Sigmoid colon (tissue), 4 donors: ENCODE measurements at regions not wholly inside any gene's neighbourhood (a gene's known extent, or its start where the extent isn't known, plus 50 kb on each side); places are given as distances from the start of the nearest gene placed in this dataset.

Experiments
- EP300 ChIP-seq, 4 donors: sonication (generic); formaldehyde crosslinking; IDR thresholded peaks; one replicate each; pipeline ENCODE4 v1.6.1; 2017; ENCODE audit warnings: antibody characterized with exemption in 4 of 4
- POLR2A ChIP-seq, 2 donors: fragments of 450-650 bp; IDR thresholded peaks; one replicate each; pipeline ENCODE4 v1.6.1; 2016; ENCODE audit warnings: antibody characterized with exemption in 2 of 2, mild to moderate bottlenecking in 2 of 2, moderate library complexity in 2 of 2
- POLR2AphosphoS5 ChIP-seq, 4 donors: sonication (generic); formaldehyde crosslinking; IDR thresholded peaks; one replicate each; pipeline ENCODE4 v1.6.1; 2017; ENCODE audit warnings: antibody characterized with exemption in 4 of 4
- TF ChIP-seq, protein P1 (sequence below), 4 experiments: fragments of 450-650 bp in 3 of 4; fragments of 200-600 bp in 1 of 4; IDR thresholded peaks; one replicate each; pipeline ENCODE4 v1.5.1; 2016 to 2019; ENCODE audit warnings: antibody characterized with exemption in 4 of 4, mild to moderate bottlenecking in 3 of 4, moderate library complexity in 2 of 4

GRCh38 chr3:42036483-42036823 is 54.7 kb upstream of the TRAK1 start:
- TF ChIP-seq, protein P1, sequence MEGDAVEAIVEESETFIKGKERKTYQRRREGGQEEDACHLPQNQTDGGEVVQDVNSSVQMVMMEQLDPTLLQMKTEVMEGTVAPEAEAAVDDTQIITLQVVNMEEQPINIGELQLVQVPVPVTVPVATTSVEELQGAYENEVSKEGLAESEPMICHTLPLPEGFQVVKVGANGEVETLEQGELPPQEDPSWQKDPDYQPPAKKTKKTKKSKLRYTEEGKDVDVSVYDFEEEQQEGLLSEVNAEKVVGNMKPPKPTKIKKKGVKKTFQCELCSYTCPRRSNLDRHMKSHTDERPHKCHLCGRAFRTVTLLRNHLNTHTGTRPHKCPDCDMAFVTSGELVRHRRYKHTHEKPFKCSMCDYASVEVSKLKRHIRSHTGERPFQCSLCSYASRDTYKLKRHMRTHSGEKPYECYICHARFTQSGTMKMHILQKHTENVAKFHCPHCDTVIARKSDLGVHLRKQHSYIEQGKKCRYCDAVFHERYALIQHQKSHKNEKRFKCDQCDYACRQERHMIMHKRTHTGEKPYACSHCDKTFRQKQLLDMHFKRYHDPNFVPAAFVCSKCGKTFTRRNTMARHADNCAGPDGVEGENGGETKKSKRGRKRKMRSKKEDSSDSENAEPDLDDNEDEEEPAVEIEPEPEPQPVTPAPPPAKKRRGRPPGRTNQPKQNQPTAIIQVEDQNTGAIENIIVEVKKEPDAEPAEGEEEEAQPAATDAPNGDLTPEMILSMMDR (IDR thresholded peaks at IDR 0.05), result no peak
- TF ChIP-seq POLR2AphosphoS5 (IDR thresholded peaks at IDR 0.05) (peak; percentile 64 to 92 (median 71)), EP300 (IDR thresholded peaks at IDR 0.05) (peak in 2 of 4 donors; percentile 29 to 86), POLR2A (IDR thresholded peaks at IDR 0.05) (no peak)
